Kidney (tissue), 13 donors: ENCODE measurements at regions not wholly inside any gene's neighbourhood (a gene's known extent, or its start where the extent isn't known, plus 50 kb on each side); places are given as distances from the start of the nearest gene placed in this dataset.

Source experiments
- DNase-seq, 5 donors: peaks; one replicate each; pipeline ENCODE4 v3.0.0-alpha.2; 2013 to 2020
- FAIRE-seq: peaks from 2 replicates; lab custom pipeline; 2012; peaks lifted over from hg19 to GRCh38; lab: Jason Lieb, UNC
- H3K27ac ChIP-seq, 2 donors: one replicate each; pipeline ENCODE4 v1.7.0; 2013; ENCODE audit warnings: low read depth in 2 of 2, low read length in 2 of 2, inconsistent platforms in 1 of 2
- H3K27me3 ChIP-seq: one replicate; pipeline ENCODE4 v1.7.1; 2013; ENCODE audit warnings: low read length, inconsistent platforms; ENCODE audit not compliant: control insufficient read depth, insufficient read depth
- H3K36me3 ChIP-seq, 3 donors: one replicate each; pipeline versions ENCODE4 v1.7.0 to v1.7.1; 2013; ENCODE audit warnings: low read length in 3 of 3, control low read depth in 1 of 3, inconsistent platforms in 1 of 3; ENCODE audit not compliant: insufficient read depth in 3 of 3, control insufficient read depth in 2 of 3
- H3K4me1 ChIP-seq, 3 donors: one replicate each; pipeline versions ENCODE4 v1.7.0 to v1.7.1; 2013; ENCODE audit warnings: low read length in 3 of 3, inconsistent platforms in 1 of 3, low read depth in 1 of 3; ENCODE audit not compliant: control insufficient read depth in 2 of 3, insufficient read depth in 2 of 3
- H3K4me3 ChIP-seq, 3 donors: one replicate each; pipeline versions ENCODE4 v1.7.0 to v1.8.1; 2013; ENCODE audit warnings: low read length in 3 of 3, control low read depth in 1 of 3, inconsistent platforms in 1 of 3
- H3K9ac ChIP-seq, 3 donors: one replicate each; pipeline versions ENCODE4 v1.7.0 to v1.7.1; 2013; ENCODE audit warnings: low read length in 3 of 3, control low read depth in 1 of 3, inconsistent platforms in 1 of 3
- H3K9me3 ChIP-seq, 3 donors: one replicate each; pipeline versions ENCODE4 v1.7.0 to v1.7.1; 2013; ENCODE audit warnings: low read length in 3 of 3, control low read depth in 1 of 3, inconsistent platforms in 1 of 3; ENCODE audit not compliant: control insufficient read depth in 2 of 3, insufficient read depth in 1 of 3
- intact Hi-C: fragments of 100-400 bp; cut with DNase I; formaldehyde crosslinking; loops from one replicate; pipeline ENCODE4 v1.11.1; 2022
- TF ChIP-seq, protein P1 (sequence below): IDR thresholded peaks from 3 replicates; pipeline ENCODE4 v1.5.1; 2012; ENCODE audit warnings: mild to moderate bottlenecking, moderate library complexity, borderline replicate concordance; ENCODE audit not compliant: insufficient read depth; ENCODE audit errors: extremely low read depth
- donor health status: control.
- donor health status: control.
- donor health status: control.
- donor health status: control.
- donor health status: control.
- donor health status: DM: yes; HTN: yes; CAD: no.
- donor health status: Normal renal cell carcinoma (clear cell type).

DNA sequence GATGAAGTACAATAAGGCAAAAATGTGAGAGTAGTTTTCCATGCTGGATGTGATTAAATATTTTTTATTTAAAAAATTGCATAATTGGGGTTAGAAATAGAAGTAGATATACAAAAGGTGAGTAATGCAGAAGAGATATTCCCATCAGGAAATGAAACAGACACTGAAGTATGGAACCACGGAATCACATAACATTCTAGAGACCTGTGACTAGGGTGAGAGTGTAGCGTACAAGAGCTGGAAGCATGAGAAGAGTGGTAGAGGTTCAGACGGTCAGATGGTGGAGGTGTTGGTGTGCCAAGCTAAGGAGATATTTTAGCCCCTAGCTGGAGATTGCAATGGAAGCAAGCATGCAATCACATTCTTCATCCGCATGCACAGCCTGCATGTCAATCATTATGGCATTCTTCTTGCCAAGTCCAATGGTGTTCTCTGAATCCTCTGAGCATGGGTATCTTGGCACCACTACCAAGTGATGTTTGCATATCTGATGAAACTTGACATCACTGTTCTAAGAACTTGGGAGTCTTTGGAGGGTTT, 587.8 kb downstream of the PSAT1 start:
- no peak for DNase-seq

DNA sequence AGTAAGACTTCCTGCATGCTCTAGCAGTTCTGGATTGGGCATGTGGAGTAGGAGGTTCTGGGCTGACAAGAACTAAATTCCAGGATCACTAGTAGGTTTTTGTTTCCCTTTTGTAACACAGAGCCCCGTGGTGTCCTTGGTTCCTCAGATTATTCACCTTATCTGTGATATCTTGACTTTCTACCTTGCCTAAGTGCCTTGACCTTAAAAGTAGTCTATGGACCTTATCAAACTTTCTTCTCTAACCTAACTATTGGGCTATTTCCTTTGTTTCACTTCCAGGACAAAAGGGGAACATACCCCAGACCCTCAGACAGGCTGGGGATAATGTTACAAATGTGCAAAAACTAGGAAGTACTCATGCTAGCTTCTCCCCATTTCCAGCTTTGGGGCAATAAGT, 595.3 kb downstream of the PSAT1 start:
- H3K4me1 ChIP-seq, result no peaks in the 10 kb centered on the region
- H3K9me3 ChIP-seq, result peaks cover 0 to 9% (median 0%) of the 10 kb centered on the region in 3 donors
- no peak overlapping the region for H3K4me3 ChIP-seq
- FAIRE-seq (no peak), DNase-seq (no peak)
- no peak overlapping the region for H3K9ac ChIP-seq
- H3K27ac ChIP-seq, result no peak overlapping the region
- H3K36me3 ChIP-seq, result no peaks in the 10 kb centered on the region
- intact Hi-C loops, result no loop called here
- no peaks in the 10 kb centered on the region for H3K27me3 ChIP-seq
- TF ChIP-seq, protein P1, sequence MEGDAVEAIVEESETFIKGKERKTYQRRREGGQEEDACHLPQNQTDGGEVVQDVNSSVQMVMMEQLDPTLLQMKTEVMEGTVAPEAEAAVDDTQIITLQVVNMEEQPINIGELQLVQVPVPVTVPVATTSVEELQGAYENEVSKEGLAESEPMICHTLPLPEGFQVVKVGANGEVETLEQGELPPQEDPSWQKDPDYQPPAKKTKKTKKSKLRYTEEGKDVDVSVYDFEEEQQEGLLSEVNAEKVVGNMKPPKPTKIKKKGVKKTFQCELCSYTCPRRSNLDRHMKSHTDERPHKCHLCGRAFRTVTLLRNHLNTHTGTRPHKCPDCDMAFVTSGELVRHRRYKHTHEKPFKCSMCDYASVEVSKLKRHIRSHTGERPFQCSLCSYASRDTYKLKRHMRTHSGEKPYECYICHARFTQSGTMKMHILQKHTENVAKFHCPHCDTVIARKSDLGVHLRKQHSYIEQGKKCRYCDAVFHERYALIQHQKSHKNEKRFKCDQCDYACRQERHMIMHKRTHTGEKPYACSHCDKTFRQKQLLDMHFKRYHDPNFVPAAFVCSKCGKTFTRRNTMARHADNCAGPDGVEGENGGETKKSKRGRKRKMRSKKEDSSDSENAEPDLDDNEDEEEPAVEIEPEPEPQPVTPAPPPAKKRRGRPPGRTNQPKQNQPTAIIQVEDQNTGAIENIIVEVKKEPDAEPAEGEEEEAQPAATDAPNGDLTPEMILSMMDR, result no peak

More for the DNA sequence above, 587.8 kb downstream of the PSAT1 start:
- Histone ChIP-seq H3K4me1 (no peaks in the 10 kb centered on the region), H3K4me3 (no peak overlapping the region), H3K36me3 (no peaks in the 10 kb centered on the region), H3K27ac (no peak overlapping the region), H3K9ac (no peak overlapping the region), H3K9me3 (no peaks in the 10 kb centered on the region), H3K27me3 (no peaks in the 10 kb centered on the region)
- no peak for FAIRE-seq
- TF ChIP-seq, protein P1, result no peak
- intact Hi-C loops, result no loop called here

DNA sequence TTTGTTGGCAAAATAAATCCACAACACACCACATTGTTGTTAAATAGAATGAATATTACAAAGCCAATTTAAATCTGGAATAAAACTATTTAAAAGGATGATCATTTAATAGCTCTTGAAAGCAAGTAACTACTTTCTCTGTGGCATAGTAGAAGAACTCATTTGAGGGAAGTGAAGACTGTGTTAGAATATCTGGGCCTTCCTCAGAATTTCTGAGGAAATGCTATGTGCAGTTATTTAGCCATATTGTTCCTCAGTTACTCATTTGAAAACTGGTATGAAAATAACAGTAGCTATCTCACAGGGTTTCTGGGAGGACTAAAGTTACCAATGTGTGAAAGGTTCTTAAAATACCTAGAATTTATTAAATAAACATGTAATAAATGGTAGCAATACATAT, 595.8 kb downstream of the PSAT1 start:
- intact Hi-C loops, result no loop called here
- no peak overlapping the region for H3K9ac ChIP-seq
- no peaks in the 10 kb centered on the region for H3K27me3 ChIP-seq
- no peak overlapping the region for H3K27ac ChIP-seq
- H3K4me1 ChIP-seq, result no peaks in the 10 kb centered on the region
- peaks cover 0 to 9% (median 0%) of the 10 kb centered on the region in 3 donors for H3K9me3 ChIP-seq
- H3K36me3 ChIP-seq, result no peaks in the 10 kb centered on the region
- TF ChIP-seq, protein P1, result no peak
- FAIRE-seq, result no peak
- no peak overlapping the region for H3K4me3 ChIP-seq
- no peak for DNase-seq
